M059J (cell line): ENCODE measurements at regions not wholly inside any gene's neighbourhood (a gene's known extent, or its start where the extent isn't known, plus 50 kb on each side); places are given as distances from the start of the nearest gene placed in this dataset.
"Not testable (repeated sequence)": the region's sequence is repeated elsewhere in the genome, so short reads cannot be mapped to it uniquely, and the experiment has no call there.

Source experiments
- DNase-seq: peaks from one replicate; pipeline ENCODE4 v3.0.0-alpha.2; 2012; ENCODE audit warnings: low read depth

GRCh38 chr1:245062741-245063305 is 92.0 kb upstream of the KIF26B start:
- DNase-seq: no peak

DNA sequence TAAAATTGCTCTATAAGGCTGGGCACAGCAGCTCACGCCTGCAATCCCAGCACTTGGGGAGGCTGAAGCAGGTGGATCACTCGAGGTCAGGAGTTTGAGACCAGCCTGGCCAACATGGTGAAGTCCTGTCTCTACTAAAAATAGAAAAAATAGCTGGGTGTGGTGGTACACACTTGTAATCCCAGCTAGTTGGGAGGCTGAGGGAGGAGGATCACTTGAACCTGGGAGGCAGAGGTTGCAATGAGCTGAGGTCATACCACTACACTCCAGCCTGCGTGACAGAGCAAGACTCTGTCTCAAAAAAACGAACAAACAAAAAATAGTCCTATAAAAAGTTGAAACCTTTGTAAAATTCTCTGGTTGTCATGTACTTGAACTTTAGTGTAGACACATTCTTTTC is 93.0 kb upstream of the KIF26B start:
- DNase-seq: not testable (repeated sequence)

- no peak for DNase-seq
These were observed 94.0 kb upstream of the KIF26B start for GRCh38 chr1:245060684-245061374.

GRCh38 chr1:245059806-245060424 is 94.9 kb upstream of the KIF26B start:
- no peak for DNase-seq

GRCh38 chr1:245058882-245059281 is 95.9 kb upstream of the KIF26B start:
- no peak for DNase-seq

DNA sequence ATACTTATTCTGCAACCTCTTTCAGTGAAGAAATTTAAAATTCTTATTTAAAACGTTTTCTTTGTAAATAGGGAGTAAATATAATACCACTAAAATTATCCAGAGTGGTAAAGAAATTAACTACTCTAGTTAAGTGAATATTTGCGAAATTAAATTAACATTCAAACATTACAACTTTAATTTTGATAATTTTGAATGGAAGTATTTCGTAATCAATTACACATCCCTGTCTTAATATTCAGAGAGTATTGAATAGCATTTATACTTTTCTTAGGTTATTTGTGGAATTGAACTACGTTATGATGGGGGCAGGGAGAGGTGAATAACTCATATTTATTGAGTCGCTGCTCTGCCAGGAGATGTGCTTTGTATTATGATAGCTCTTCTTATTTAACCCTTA is 96.3 kb upstream of the KIF26B start:
- DNase-seq: no peak

DNA sequence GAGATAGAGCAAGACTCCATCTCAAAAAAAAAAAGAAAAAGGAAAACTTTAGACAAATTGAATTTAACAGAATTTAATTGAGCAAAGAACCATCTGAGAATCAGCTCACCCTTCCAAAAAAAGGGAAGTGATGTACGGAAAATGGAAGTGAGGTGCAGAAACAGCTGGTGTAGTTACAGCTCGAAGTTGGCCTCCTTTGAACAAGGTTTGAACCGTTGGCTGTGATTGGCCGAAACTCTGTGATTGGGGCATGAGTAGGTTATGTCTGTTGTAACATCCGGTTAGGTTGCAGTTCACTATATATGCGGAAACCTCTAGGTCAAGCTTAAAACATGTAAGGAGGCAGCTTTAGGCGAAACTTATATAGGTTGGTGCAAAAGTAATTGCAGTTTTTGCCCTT is 97.9 kb upstream of the KIF26B start:
- DNase-seq: no peak

- DNase-seq: not testable (repeated sequence)
These were observed 98.5 kb upstream of the KIF26B start for GRCh38 chr1:245056296-245056695.

GRCh38 chr1:245055752-245056151 is 99.0 kb upstream of the KIF26B start:
- no peak for DNase-seq

DNA sequence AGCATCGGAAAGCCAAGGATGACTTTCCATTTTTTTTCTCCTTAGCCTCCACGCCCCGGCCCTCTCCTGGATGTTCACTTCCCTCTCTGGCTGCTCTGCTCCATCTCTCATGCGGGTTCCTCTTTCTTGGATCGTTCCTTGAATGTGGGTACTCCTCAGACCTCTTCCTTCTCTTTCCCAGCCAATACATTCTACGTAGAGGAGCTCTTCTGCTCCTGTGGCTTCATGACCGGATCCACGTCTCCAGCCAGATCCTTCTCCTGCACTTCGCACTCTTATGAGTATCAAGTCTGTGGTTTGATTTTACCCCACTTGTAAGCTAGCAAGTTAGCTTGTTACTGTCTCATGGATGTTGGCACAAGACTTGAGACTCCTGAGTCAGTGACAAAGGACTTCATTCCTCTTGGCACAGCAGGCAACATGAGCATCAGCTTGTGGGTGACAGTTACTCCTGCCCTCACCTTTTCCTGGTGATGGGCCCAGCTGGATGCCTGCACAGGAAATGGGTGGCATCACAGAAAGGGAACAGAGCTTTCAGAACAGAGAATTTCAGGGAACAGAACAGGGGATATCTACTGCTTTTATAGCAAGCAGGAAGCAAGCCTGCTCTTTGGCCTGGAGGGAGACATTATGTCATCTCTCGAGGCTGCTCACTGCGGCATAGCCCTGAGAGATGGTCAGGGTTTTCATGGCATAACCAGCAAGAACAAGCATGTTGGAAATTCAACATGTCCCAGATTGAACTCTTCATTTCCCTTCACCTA is 100.1 kb upstream of the KIF26B start:
- no peak for DNase-seq

DNA sequence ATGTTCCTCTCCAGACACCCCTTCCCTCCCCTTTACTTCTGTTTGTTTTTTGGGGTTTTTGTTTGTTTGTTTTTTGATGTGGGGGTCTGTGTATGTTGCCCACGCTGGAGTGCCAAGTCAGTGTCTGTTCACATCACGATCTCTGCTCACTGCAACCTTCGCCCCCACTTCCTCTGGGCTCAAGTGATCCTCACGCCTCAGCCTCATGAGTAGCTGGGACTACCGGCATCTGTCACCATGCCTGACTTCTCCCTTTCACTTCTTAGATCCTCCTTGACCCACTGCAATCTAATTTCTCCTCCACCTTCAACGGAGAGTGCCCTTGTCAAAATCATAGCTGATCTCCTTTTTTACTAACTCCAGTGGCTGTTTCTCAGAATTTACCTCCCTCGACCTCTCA is 100.7 kb upstream of the KIF26B start:
- no peak for DNase-seq

DNA sequence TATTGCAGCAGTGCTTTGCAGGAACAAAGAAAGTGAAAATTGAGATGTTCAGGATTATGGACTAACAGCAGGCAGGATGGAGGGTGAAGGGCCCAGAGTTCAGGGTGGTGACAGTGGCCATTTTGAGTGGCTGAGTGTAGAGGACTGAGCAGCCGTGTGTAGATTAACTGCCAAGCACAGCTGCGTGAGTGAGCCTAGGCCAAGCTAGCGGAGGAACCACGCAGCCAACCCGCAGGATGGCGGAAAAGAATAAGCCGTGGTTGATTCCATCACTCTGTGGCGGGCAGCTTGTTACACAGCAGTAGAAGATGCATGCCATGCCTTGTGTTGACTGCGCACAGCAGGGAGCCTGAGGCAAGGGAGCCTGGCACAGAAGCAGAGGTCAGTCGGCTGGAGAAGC is 102.5 kb upstream of the KIF26B start:
- no peak for DNase-seq

DNA sequence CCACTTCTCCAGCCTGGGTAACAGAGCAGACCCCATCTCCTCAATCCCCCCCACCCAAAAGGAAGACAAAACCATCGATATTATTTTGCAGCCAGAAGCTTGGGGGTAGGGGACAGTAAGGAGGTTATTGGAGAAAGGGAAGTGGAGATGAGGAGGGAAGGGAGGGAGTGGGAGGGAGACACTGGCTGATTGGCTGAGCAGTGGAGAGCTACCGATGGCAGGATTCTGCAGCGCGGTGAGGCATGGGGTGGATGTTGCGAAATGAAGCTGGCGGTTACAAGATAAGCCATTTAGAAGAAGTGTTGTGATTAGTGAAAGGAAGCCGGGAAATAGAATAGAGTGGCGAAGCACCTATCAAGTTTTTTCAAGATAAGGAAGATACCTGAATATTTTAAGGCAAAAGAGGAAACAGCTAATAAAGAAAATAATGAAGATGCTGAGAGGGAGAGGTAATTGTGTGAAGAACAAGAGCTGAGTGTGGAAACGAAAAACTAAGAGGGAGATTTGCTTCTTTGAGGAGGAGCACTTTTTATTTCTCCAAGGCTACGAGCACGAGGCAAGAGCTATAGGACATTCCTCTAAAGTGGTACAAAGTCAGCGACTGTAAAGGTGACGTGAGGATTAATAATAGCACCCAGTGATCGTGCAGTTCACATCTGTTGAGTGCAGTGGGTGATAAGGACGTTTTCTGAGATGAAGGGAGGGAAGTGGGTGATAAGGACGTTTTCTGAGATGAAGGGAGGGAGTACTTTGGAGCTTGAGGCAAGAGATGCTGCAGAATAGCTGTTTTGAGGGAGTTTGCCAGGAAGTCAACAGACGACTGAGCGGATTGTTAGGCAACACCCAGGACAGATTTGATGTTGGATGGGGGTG is 103.2 kb upstream of the KIF26B start:
- no peak for DNase-seq

DNA sequence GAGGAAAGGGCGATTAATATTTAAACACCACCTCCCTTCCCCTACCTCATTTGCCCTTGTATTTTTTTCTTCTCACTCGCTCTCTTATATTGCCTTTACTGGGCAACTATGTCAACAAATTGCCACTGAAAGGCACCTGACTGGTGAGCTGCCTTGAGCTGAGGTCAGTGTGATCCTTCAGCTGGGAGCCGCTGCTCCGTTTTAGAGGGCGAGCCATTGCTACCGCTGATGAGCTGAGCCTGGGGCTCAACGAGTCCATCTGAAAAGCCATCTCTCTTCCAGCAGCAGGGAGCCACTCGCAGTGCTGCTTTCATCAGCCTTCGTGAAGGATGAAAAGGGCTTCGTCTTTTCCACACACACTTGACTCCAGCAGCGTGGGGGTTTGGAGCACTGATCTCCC is 108.0 kb upstream of the KIF26B start:
- no peak for DNase-seq

DNA sequence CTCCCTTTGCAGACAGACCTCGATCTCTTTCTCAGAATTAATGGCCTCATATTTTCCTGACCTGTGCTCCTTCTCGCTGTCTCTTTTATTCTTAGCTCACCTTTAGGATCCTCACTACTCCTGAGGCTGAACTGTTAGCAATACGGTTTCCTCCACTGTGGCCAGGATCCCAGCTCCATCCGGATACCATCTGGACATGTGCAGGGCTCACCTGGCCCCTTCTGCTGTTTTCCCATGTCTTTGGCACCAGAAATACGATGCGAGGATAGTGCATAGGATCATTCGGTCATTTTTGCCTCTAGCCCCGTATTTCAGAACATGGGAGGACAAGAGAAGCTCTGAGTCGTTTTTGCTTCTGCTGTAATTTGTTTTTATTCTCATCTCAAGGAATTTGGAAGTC is 108.5 kb upstream of the KIF26B start:
- DNase-seq: no peak

- DNase-seq: peak; percentile 25
These were observed 109.5 kb upstream of the KIF26B start for GRCh38 chr1:245045087-245045881.

GRCh38 chr1:245043611-245043940 is 111.2 kb upstream of the KIF26B start:
- DNase-seq: no peak

GRCh38 chr1:245041058-245041698 is 113.6 kb upstream of the KIF26B start:
- no peak for DNase-seq

DNA sequence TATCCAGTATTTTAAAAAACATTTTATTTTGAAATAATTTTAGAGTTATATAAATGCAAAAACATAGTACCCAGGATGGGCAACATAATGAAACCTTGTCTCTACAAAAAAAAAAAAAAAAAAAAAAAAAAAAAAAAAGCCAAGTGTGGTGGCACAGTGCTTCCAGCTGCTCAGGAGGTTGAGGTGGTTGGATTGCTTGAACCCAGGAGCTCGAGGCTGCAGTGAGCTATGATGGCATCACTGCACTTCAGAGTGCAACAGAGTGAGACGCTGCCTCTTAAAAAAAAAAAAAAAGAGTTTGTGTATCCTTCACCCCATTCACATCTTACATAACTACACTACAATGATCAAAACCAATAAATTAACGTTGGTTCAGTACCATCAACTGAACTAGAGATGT is 115.6 kb upstream of the KIF26B start:
- DNase-seq: no peak

DNA sequence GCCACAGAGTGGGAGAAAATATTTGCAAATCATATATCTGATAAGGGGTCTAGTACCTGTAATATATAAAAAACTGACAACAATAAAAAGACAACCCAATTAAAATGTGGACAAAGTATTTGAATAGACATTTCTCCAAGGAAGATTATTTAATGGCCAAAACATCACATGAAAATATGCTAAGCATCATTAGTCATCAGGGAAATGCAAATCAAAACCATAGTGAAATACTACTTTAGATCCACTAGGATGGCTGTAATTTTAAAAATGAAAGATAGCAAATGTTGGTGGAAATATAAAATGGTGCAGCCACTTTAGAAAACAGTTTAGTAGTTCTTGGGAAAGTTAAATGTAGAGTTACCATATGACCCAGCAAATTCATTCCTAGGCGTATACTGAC is 118.7 kb upstream of the KIF26B start:
- DNase-seq: no peak

GRCh38 chr1:245031041-245031440 is 123.7 kb upstream of the KIF26B start:
- DNase-seq: peak; percentile 12
